ENCODE measurements at regions not wholly inside any gene's neighbourhood (a gene's known extent, or its start where the extent isn't known, plus 50 kb on each side); places are given as distances from the start of the nearest gene placed in this dataset.

GRCh38 chr2:238669581-238670080 lies 178.3 kb upstream of the TWIST2 start:
- Histone ChIP-seq H3K27ac (no peak overlapping the region), H3K27me3 (no peaks in the 10 kb centered on the region), H3K4me1 (no peaks in the 10 kb centered on the region), H3K4me3 (no peak overlapping the region), H3K36me3 (no peaks in the 10 kb centered on the region), H3K9me3 (no peaks in the 10 kb centered on the region)
- no peak for TF ChIP-seq POLR2AphosphoS5 (IDR thresholded peaks at IDR 0.05; ENCODE audit: insufficient read depth in 1 of 2, low read depth in 1 of 2)
- TF ChIP-seq CTCF (IDR thresholded peaks at IDR 0.05), result no peak
- no peak for TF ChIP-seq POLR2A (IDR thresholded peaks at IDR 0.05)
- intact Hi-C loops (cut with DNase I), result no loop called here
- DNase-seq (ENCODE audit: extremely low spot score in 2 of 2), result no peak

GRCh38 chr2:238670111-238670585 lies 177.7 kb upstream of the TWIST2 start:
- no peak for DNase-seq (ENCODE audit: extremely low spot score in 2 of 2)
- intact Hi-C loops (cut with DNase I), result no loop called here
- Histone ChIP-seq H3K4me3 (no peak overlapping the region), H3K9me3 (no peaks in the 10 kb centered on the region), H3K27ac (no peak overlapping the region), H3K4me1 (no peaks in the 10 kb centered on the region), H3K27me3 (no peaks in the 10 kb centered on the region), H3K36me3 (no peaks in the 10 kb centered on the region)
- TF ChIP-seq POLR2AphosphoS5 (IDR thresholded peaks at IDR 0.05; ENCODE audit: insufficient read depth in 1 of 2, low read depth in 1 of 2), result no peak
- no peak for TF ChIP-seq POLR2A (IDR thresholded peaks at IDR 0.05)

- peak in 1 of 2 donors; percentile 42 for DNase-seq (ENCODE audit: extremely low spot score in 2 of 2)
- H3K27ac ChIP-seq, result no peak overlapping the region
- no peak for TF ChIP-seq CTCF (IDR thresholded peaks at IDR 0.05)
- no peak for TF ChIP-seq POLR2A (IDR thresholded peaks at IDR 0.05)
- no peak for TF ChIP-seq POLR2AphosphoS5 (IDR thresholded peaks at IDR 0.05; ENCODE audit: insufficient read depth in 1 of 2, low read depth in 1 of 2)
- intact Hi-C loops (cut with DNase I), result no loop called here
- H3K36me3 ChIP-seq, result no peaks in the 10 kb centered on the region
- no peak overlapping the region for H3K4me3 ChIP-seq
- peaks cover 18% of the 10 kb centered on the region for H3K4me1 ChIP-seq
- no peaks in the 10 kb centered on the region for H3K27me3 ChIP-seq
- H3K9me3 ChIP-seq, result no peaks in the 10 kb centered on the region
Observed at GRCh38 chr2:238682536-238682935, 165.3 kb upstream of the TWIST2 start.

DNA sequence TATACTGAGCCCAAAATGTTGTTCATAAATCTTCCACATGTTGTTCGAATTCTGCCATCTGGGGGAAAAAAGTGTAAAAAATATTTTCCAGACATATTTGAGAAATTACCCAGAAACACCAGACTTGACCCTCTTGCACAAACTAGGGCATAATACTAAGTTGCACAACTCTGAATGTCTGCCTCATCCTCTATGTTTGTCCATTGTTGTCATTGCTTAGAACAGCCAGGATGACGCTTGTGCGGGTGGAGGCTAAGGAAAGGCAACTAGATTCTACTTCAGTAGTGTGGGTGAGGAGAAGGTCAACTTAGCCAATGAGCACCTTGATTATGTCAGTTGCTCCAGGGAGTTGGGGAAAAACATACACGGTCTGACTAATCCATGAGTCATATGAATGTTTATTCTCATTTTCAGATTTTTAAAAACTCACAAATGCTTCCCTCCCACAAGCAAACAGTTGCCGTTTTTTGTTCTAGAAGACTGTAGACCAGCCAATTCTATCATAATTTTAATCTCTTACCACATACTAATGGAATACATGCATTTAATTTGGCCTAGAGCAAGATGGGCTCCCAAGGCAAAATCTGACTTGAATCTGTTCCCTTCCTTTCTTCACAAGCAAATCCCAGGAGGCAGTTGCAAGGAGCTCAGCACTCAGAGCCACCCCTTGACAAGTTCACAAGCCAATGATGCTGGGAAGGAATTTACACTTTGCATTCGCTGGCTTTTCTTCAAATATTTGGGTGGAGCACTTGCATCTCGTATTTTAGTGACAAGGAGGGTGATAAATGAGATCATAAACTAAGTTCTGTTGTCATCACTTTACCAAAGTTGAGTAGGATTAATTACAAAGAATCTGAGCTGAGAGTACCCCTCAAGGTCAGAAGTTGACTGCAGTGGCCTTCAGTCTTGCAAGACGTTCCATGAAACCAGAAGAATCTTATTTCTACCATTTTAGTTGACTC lies 163.2 kb upstream of the TWIST2 start:
- peak in 1 of 2 donors; percentile 92 for DNase-seq (ENCODE audit: extremely low spot score in 2 of 2)
- intact Hi-C loops (cut with DNase I), result no loop called here
- TF ChIP-seq POLR2AphosphoS5 (IDR thresholded peaks at IDR 0.05; ENCODE audit: insufficient read depth in 1 of 2, low read depth in 1 of 2), result peak; percentile 42 to 75
- TF ChIP-seq POLR2A (IDR thresholded peaks at IDR 0.05), result no peak
- no peak for TF ChIP-seq CTCF (IDR thresholded peaks at IDR 0.05)
- no peak overlapping the region for H3K4me3 ChIP-seq
- H3K27ac ChIP-seq, result peak overlapping the region; percentile 71
- no peaks in the 10 kb centered on the region for H3K27me3 ChIP-seq
- no peaks in the 10 kb centered on the region for H3K9me3 ChIP-seq
- no peaks in the 10 kb centered on the region for H3K36me3 ChIP-seq
- peaks cover 18% of the 10 kb centered on the region for H3K4me1 ChIP-seq

DNA sequence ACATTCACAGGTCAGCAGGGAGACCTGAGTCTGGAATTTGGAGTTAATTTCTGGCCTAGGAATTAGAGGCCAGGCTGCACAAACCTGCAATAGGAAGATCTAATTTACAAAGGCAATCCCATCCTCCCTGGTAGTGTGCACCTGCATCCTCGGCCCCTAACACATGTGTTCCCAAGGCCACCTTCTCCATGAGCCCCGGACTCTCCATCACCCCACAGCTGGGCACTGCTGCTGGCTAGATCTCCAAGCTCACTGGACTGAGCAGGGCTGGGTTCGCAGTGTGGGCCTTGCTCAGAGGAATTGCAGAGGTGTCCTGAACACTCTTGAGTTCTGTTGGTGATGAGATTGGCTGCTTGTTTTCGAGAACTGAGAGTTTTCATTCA lies 162.6 kb upstream of the TWIST2 start:
- TF ChIP-seq POLR2A (IDR thresholded peaks at IDR 0.05) (no peak), CTCF (IDR thresholded peaks at IDR 0.05) (no peak), POLR2AphosphoS5 (IDR thresholded peaks at IDR 0.05; ENCODE audit: insufficient read depth in 1 of 2, low read depth in 1 of 2) (no peak)
- DNase-seq (ENCODE audit: extremely low spot score in 2 of 2), result peak in 1 of 2 donors; percentile 88
- H3K27me3 ChIP-seq, result no peaks in the 10 kb centered on the region
- peak overlapping the region; percentile 65 for H3K27ac ChIP-seq
- H3K9me3 ChIP-seq, result no peaks in the 10 kb centered on the region
- no peak overlapping the region for H3K4me3 ChIP-seq
- H3K4me1 ChIP-seq, result peaks cover 18% of the 10 kb centered on the region
- no peaks in the 10 kb centered on the region for H3K36me3 ChIP-seq
- intact Hi-C loops (cut with DNase I), result no loop called here

All from vagina (tissue), 2 donors.